Naive thymus-derived CD4-positive, alpha-beta T cell (primary cell): ENCODE measurements at regions not wholly inside any gene's neighbourhood (a gene's known extent, or its start where the extent isn't known, plus 50 kb on each side); places are given as distances from the start of the nearest gene placed in this dataset.

Experiments
- ATAC-seq: fragments of 150-1000 bp; cut with Tn5 transposase; 2 replicates; pipeline ENCODE4 v1.10.0; 2021; ENCODE audit warnings: mild to moderate bottlenecking, moderate library complexity
- CTCF ChIA-PET: fragments of 350-600 bp; sonication (Branson Sonifier 250); formaldehyde crosslinking; loops from one replicate; lab custom pipeline; 2021; ENCODE audit warnings: antibody characterized with exemption; lab: Charles Lee
- POLR2A ChIA-PET: fragments of 350-600 bp; sonication (Branson Sonifier 250); formaldehyde crosslinking; loops from one replicate; lab custom pipeline; 2021; ENCODE audit warnings: antibody characterized with exemption, inconsistent platforms; lab: Charles Lee
- DNase-seq, 9 donors: peaks; one replicate each; pipeline versions ENCODE4 v3.0.0 to v3.0.0-alpha.2; 2020 to 2022; ENCODE audit warnings: mixed read lengths in 1 of 9
- H3K27ac ChIP-seq: one replicate; pipeline ENCODE4 v1.7.0; 2013; ENCODE audit warnings: mild to moderate bottlenecking, low read depth, low read length, moderate library complexity
- H3K27me3 ChIP-seq, 2 donors: one replicate each; pipeline ENCODE4 v1.7.0; 2013; ENCODE audit warnings: low read length in 2 of 2, mild to moderate bottlenecking in 2 of 2, moderate library complexity in 2 of 2; ENCODE audit not compliant: control insufficient read depth in 2 of 2, insufficient read depth in 2 of 2
- H3K36me3 ChIP-seq, 3 experiments: 1 replicate in 2 of 3; 2 replicates in 1 of 3; pipeline ENCODE4 v1.7.0; 2013; ENCODE audit warnings: low read length in 3 of 3, mild to moderate bottlenecking in 3 of 3, moderate library complexity in 1 of 3; ENCODE audit not compliant: insufficient read depth in 3 of 3, control insufficient read depth in 2 of 3
- H3K4me1 ChIP-seq, 2 donors: one replicate each; pipeline ENCODE4 v1.7.0; 2013; ENCODE audit warnings: low read length in 2 of 2, mild to moderate bottlenecking in 2 of 2, moderate library complexity in 1 of 2; ENCODE audit not compliant: control insufficient read depth in 2 of 2, insufficient read depth in 2 of 2
- H3K4me3 ChIP-seq: 2 replicates; pipeline ENCODE4 v1.7.0; 2013; ENCODE audit warnings: mild to moderate bottlenecking, low read length
- H3K9me3 ChIP-seq, 3 experiments: 1 replicate in 2 of 3; 2 replicates in 1 of 3; pipeline ENCODE4 v1.7.0; 2013; ENCODE audit warnings: low read length in 3 of 3; ENCODE audit not compliant: control insufficient read depth in 2 of 3
- H3K27ac Mint-ChIP-seq, 9 donors: one replicate each; pipeline ENCODE4 v1.8.0; 2020 to 2022; ENCODE audit warnings: mixed read lengths in 9 of 9, mild to moderate bottlenecking in 8 of 9, moderate library complexity in 5 of 9, inconsistent platforms in 2 of 9
- H3K27me3 Mint-ChIP-seq, 5 donors: one replicate each; pipeline ENCODE4 v1.8.0; 2021 to 2022; ENCODE audit warnings: mixed read lengths in 5 of 5, mild to moderate bottlenecking in 1 of 5
- H3K36me3 Mint-ChIP-seq, 5 donors: one replicate each; pipeline ENCODE4 v1.8.0; 2020 to 2022; ENCODE audit warnings: mixed read lengths in 5 of 5, mild to moderate bottlenecking in 3 of 5, inconsistent platforms in 1 of 5
- H3K4me1 Mint-ChIP-seq, 7 donors: one replicate each; pipeline ENCODE4 v1.8.0; 2020 to 2022; ENCODE audit warnings: mixed read lengths in 7 of 7, mild to moderate bottlenecking in 3 of 7, inconsistent platforms in 1 of 7
- H3K4me3 Mint-ChIP-seq, 10 donors: one replicate each; pipeline ENCODE4 v1.8.0; 2020 to 2022; ENCODE audit warnings: mild to moderate bottlenecking in 10 of 10, mixed read lengths in 10 of 10, moderate library complexity in 6 of 10, inconsistent platforms in 2 of 10
- H3K9me3 Mint-ChIP-seq, 11 donors: one replicate each; pipeline ENCODE4 v1.8.0; 2020 to 2022; ENCODE audit warnings: mixed read lengths in 11 of 11, mild to moderate bottlenecking in 4 of 11, inconsistent platforms in 1 of 11, moderate library complexity in 1 of 11
- intact Hi-C, 2 donors: fragments of 100-400 bp; cut with micrococcal nuclease; formaldehyde crosslinking; loops; one replicate each; pipeline ENCODE4 v1.15.1; 2023

GRCh38 chr13:75231235-75231634 lies 250.7 kb downstream of the TBC1D4 start:
- ChIA-PET CTCF (no interaction called here), POLR2A (no interaction called here)
- H3K9me3 ChIP-seq: no peaks in the 10 kb centered on the region
- Mint-ChIP-seq H3K4me1 (peaks cover 0 to 5% (median 0%) of the 10 kb centered on the region in 7 donors), H3K4me3 (no peak overlapping the region), H3K27ac (peak overlapping the region in 1 of 9 donors; percentile 3), H3K36me3 (no peaks in the 10 kb centered on the region), H3K9me3 (peaks cover 0 to 2% (median 0%) of the 10 kb centered on the region in 11 donors), H3K27me3 (peaks cover 0 to 3% (median 0%) of the 10 kb centered on the region in 5 donors)
- intact Hi-C loops: no loop called here
- no peak overlapping the region for H3K27ac ChIP-seq
- no peak for DNase-seq
- no peaks in the 10 kb centered on the region for H3K27me3 ChIP-seq
- no peaks in the 10 kb centered on the region for H3K4me1 ChIP-seq
- ATAC-seq: no peak
- H3K4me3 ChIP-seq: no peak overlapping the region
- no peaks in the 10 kb centered on the region for H3K36me3 ChIP-seq

- intact Hi-C loops: no loop called here
- peaks cover 0 to 5% (median 0%) of the 10 kb centered on the region in 7 donors for H3K4me1 Mint-ChIP-seq
- Histone ChIP-seq H3K4me1 (no peaks in the 10 kb centered on the region), H3K27me3 (no peaks in the 10 kb centered on the region), H3K4me3 (no peak overlapping the region), H3K9me3 (no peaks in the 10 kb centered on the region), H3K27ac (no peak overlapping the region), H3K36me3 (no peaks in the 10 kb centered on the region)
- ChIA-PET CTCF (interaction anchor here (0.6 to 0.7 kb wide), 2 partner anchors 149 to 1511 kb away, joined by 3 to 4 read pairs; no protein-coding TSS in a partner anchor), POLR2A (no interaction called here)
- H3K27me3 Mint-ChIP-seq: peaks cover 0 to 7% (median 0%) of the 10 kb centered on the region in 5 donors
- no peaks in the 10 kb centered on the region for H3K36me3 Mint-ChIP-seq
- H3K27ac Mint-ChIP-seq: no peak overlapping the region
- ATAC-seq (peak; percentile 36), DNase-seq (no peak)
- H3K4me3 Mint-ChIP-seq: no peak overlapping the region
- peaks cover 0 to 4% (median 0%) of the 10 kb centered on the region in 11 donors for H3K9me3 Mint-ChIP-seq
Measured at GRCh38 chr13:75226733-75227435, 255.1 kb downstream of the TBC1D4 start.

GRCh38 chr13:75226092-75226491 lies 255.9 kb downstream of the TBC1D4 start:
- H3K27me3 ChIP-seq: no peaks in the 10 kb centered on the region
- Mint-ChIP-seq H3K27ac (no peak overlapping the region), H3K4me1 (peaks cover 0 to 3% (median 0%) of the 10 kb centered on the region in 7 donors), H3K27me3 (peaks cover 0 to 7% (median 0%) of the 10 kb centered on the region in 5 donors), H3K4me3 (no peak overlapping the region), H3K9me3 (peaks cover 0 to 4% (median 0%) of the 10 kb centered on the region in 11 donors), H3K36me3 (no peaks in the 10 kb centered on the region)
- H3K4me1 ChIP-seq: no peaks in the 10 kb centered on the region
- H3K4me3 ChIP-seq: no peak overlapping the region
- H3K36me3 ChIP-seq: no peaks in the 10 kb centered on the region
- ChIA-PET CTCF (no interaction called here), POLR2A (interaction anchor here (0.5 kb wide), 1 partner anchor 602 kb away, joined by 3 read pairs; no protein-coding TSS in a partner anchor)
- DNase-seq (no peak), ATAC-seq (no peak)
- H3K9me3 ChIP-seq: no peaks in the 10 kb centered on the region
- H3K27ac ChIP-seq: no peak overlapping the region
- intact Hi-C loops: no loop called here

GRCh38 chr13:75225288-75226032 lies 256.5 kb downstream of the TBC1D4 start:
- Mint-ChIP-seq H3K27me3 (peaks cover 0 to 7% (median 5%) of the 10 kb centered on the region in 5 donors), H3K9me3 (peaks cover 0 to 4% (median 0%) of the 10 kb centered on the region in 11 donors), H3K27ac (no peak overlapping the region), H3K36me3 (no peaks in the 10 kb centered on the region), H3K4me1 (peaks cover 0 to 3% (median 0%) of the 10 kb centered on the region in 7 donors), H3K4me3 (no peak overlapping the region)
- intact Hi-C loops: no loop called here
- H3K4me3 ChIP-seq: no peak overlapping the region
- DNase-seq: no peak
- no peaks in the 10 kb centered on the region for H3K9me3 ChIP-seq
- H3K27me3 ChIP-seq: no peaks in the 10 kb centered on the region
- ChIA-PET POLR2A (interaction anchor here (0.5 kb wide), 1 partner anchor 602 kb away, joined by 3 read pairs; no protein-coding TSS in a partner anchor), CTCF (no interaction called here)
- no peaks in the 10 kb centered on the region for H3K4me1 ChIP-seq
- no peak for ATAC-seq
- no peaks in the 10 kb centered on the region for H3K36me3 ChIP-seq
- no peak overlapping the region for H3K27ac ChIP-seq

GRCh38 chr13:75224053-75224742 lies 257.8 kb downstream of the TBC1D4 start:
- ChIA-PET POLR2A (no interaction called here), CTCF (no interaction called here)

GRCh38 chr13:75222031-75222430 lies 259.9 kb downstream of the TBC1D4 start:
- no peak for DNase-seq
- Mint-ChIP-seq H3K27me3 (peaks cover 11 to 32% (median 22%) of the 10 kb centered on the region in 5 donors), H3K27ac (peak overlapping the region in 1 of 9 donors; percentile 22), H3K9me3 (peaks cover 0 to 4% (median 0%) of the 10 kb centered on the region in 11 donors), H3K4me1 (peaks cover 6 to 9% (median 7%) of the 10 kb centered on the region in 7 donors), H3K36me3 (no peaks in the 10 kb centered on the region), H3K4me3 (no peak overlapping the region)
- ATAC-seq: no peak
- ChIA-PET POLR2A (no interaction called here), CTCF (interaction anchor here (0.6 kb wide), 1 partner anchor 1805 kb away, joined by 3 read pairs; no protein-coding TSS in a partner anchor)
- Histone ChIP-seq H3K27ac (no peak overlapping the region), H3K27me3 (no peaks in the 10 kb centered on the region), H3K36me3 (no peaks in the 10 kb centered on the region), H3K9me3 (no peaks in the 10 kb centered on the region), H3K4me3 (no peak overlapping the region), H3K4me1 (peaks cover 0 to 4% of the 10 kb centered on the region in 2 donors)
- intact Hi-C loops: no loop called here

More at GRCh38 chr13:75224053-75224742, 257.8 kb downstream of the TBC1D4 start:
- ATAC-seq (no peak), DNase-seq (no peak)
- no peaks in the 10 kb centered on the region for H3K9me3 ChIP-seq
- Mint-ChIP-seq H3K36me3 (no peaks in the 10 kb centered on the region), H3K27me3 (peaks cover 5 to 13% (median 11%) of the 10 kb centered on the region in 5 donors), H3K27ac (no peak overlapping the region), H3K4me3 (no peak overlapping the region), H3K9me3 (peaks cover 0 to 4% (median 0%) of the 10 kb centered on the region in 11 donors), H3K4me1 (peaks cover 6 to 9% (median 7%) of the 10 kb centered on the region in 7 donors)
- no peak overlapping the region for H3K4me3 ChIP-seq
- intact Hi-C loops: no loop called here
- H3K27me3 ChIP-seq: no peaks in the 10 kb centered on the region
- no peak overlapping the region for H3K27ac ChIP-seq
- H3K4me1 ChIP-seq: peaks cover 0 to 4% of the 10 kb centered on the region in 2 donors
- H3K36me3 ChIP-seq: no peaks in the 10 kb centered on the region
